Neuronal stem cell (in vitro differentiated cells): ENCODE measurements at regions not wholly inside any gene's neighbourhood (a gene's known extent, or its start where the extent isn't known, plus 50 kb on each side); places are given as distances from the start of the nearest gene placed in this dataset.
A peak's percentile ranks its signal among the peaks of the same experiment; 100 is the strongest.

ENCODE experiments used
- DNase-seq: peaks from one replicate; pipeline ENCODE4 v3.0.0-alpha.2; 2013; ENCODE audit warnings: low spot score
- H2AFZ ChIP-seq: one replicate; pipeline ENCODE4 v1.6.1; 2013; ENCODE audit warnings: mild to moderate bottlenecking, low read length, inconsistent platforms
- H2AK5ac ChIP-seq: 2 replicates; pipeline ENCODE4 v1.6.1; 2013; ENCODE audit warnings: low read depth, mild to moderate bottlenecking, inconsistent platforms, low read length, moderate library complexity, mixed read lengths
- H2BK120ac ChIP-seq: 2 replicates; pipeline ENCODE4 v1.6.1; 2013; ENCODE audit warnings: low read depth, mild to moderate bottlenecking, inconsistent platforms, low read length, moderate library complexity, mixed read lengths
- H2BK12ac ChIP-seq: one replicate; pipeline ENCODE4 v1.6.1; 2013; ENCODE audit warnings: low read length, inconsistent platforms
- H2BK15ac ChIP-seq: 2 replicates; pipeline ENCODE4 v1.6.1; 2013; ENCODE audit warnings: mild to moderate bottlenecking, low read length, inconsistent platforms, mixed read lengths
- H2BK5ac ChIP-seq: one replicate; pipeline ENCODE4 v1.6.1; 2013; ENCODE audit warnings: inconsistent platforms, mild to moderate bottlenecking, low read length, moderate library complexity
- H3K14ac ChIP-seq: one replicate; pipeline ENCODE4 v1.6.1; 2013; ENCODE audit warnings: low read length, inconsistent platforms
- H3K18ac ChIP-seq: 2 replicates; pipeline ENCODE4 v1.6.1; 2013; ENCODE audit warnings: low read length, inconsistent platforms
- H3K23ac ChIP-seq: 2 replicates; pipeline ENCODE4 v1.6.1; 2013; ENCODE audit warnings: low read depth, mild to moderate bottlenecking, mixed read lengths, low read length, inconsistent platforms; ENCODE audit not compliant: poor library complexity
- H3K27ac ChIP-seq: replicated peaks from 3 replicates; pipeline ENCODE4 v1.5.1; 2013; ENCODE audit warnings: low read length, inconsistent platforms
- H3K27me3 ChIP-seq, 3 experiments: 2 replicates each; pipeline ENCODE4 v1.6.1; 2013; ENCODE audit warnings: low read length in 3 of 3, mild to moderate bottlenecking in 2 of 3, inconsistent platforms in 1 of 3, low read depth in 1 of 3, mixed read lengths in 1 of 3, moderate library complexity in 1 of 3; ENCODE audit not compliant: control insufficient read depth in 3 of 3, insufficient read depth in 3 of 3
- H3K36me3 ChIP-seq, 2 donors: replicated peaks in 1 of 2; 2 replicates each; pipeline ENCODE4 v1.6.1; 2013; ENCODE audit warnings: low read length in 2 of 2; ENCODE audit not compliant: control insufficient read depth in 2 of 2, insufficient read depth in 2 of 2
- H3K4ac ChIP-seq: 2 replicates; pipeline ENCODE4 v1.6.1; 2013; ENCODE audit warnings: inconsistent platforms, mild to moderate bottlenecking, low read length, moderate library complexity
- H3K4me1 ChIP-seq, 2 donors: 1 replicate in 1 of 2; 2 replicates in 1 of 2; pipeline ENCODE4 v1.6.1; 2013; ENCODE audit warnings: low read length in 2 of 2, low read depth in 1 of 2; ENCODE audit not compliant: control insufficient read depth in 2 of 2, insufficient read depth in 1 of 2
- H3K4me2 ChIP-seq: one replicate; pipeline ENCODE4 v1.6.1; 2013; ENCODE audit warnings: mild to moderate bottlenecking, low read length, inconsistent platforms; ENCODE audit not compliant: insufficient read depth, poor library complexity, severe bottlenecking
- H3K4me3 ChIP-seq, 2 donors: 2 replicates each; pipeline ENCODE4 v1.5.1; 2013; ENCODE audit warnings: low read length in 2 of 2, mild to moderate bottlenecking in 2 of 2, inconsistent platforms in 1 of 2, moderate library complexity in 1 of 2
- H3K79me1 ChIP-seq: one replicate; pipeline ENCODE4 v1.6.1; 2013; ENCODE audit warnings: low read depth, mild to moderate bottlenecking, inconsistent platforms, low read length, moderate library complexity
- H3K9ac ChIP-seq: one replicate; pipeline ENCODE4 v1.6.1; 2013; ENCODE audit warnings: mild to moderate bottlenecking, low read depth, low read length, inconsistent platforms; ENCODE audit not compliant: poor library complexity
- H3K9me3 ChIP-seq, 2 donors: replicated peaks in 1 of 2; 2 replicates each; pipeline versions ENCODE3 to v1.6.1; 2013; ENCODE audit warnings: low read length in 2 of 2, mild to moderate bottlenecking in 2 of 2, inconsistent platforms in 1 of 2, low read depth in 1 of 2, mixed read lengths in 1 of 2, moderate library complexity in 1 of 2; ENCODE audit not compliant: control insufficient read depth in 2 of 2, insufficient read depth in 1 of 2
- H4K8ac ChIP-seq: one replicate; pipeline ENCODE4 v1.6.1; 2013; ENCODE audit warnings: low read depth, mild to moderate bottlenecking, inconsistent platforms, low read length, moderate library complexity
- H4K91ac ChIP-seq: one replicate; pipeline ENCODE4 v1.6.1; 2013; ENCODE audit warnings: low read length, low read depth, mild to moderate bottlenecking, inconsistent platforms; ENCODE audit not compliant: poor library complexity
- WGBS, 2 donors: extraction: QIAGEN DNeasy Blood & Tissue Kit; methylation state at CpG; one replicate each; pipeline ENCODE4 v1.1.7; 2013; ENCODE audit warnings: missing lambda C conversion rate in 2 of 2, mixed read lengths in 1 of 2; ENCODE audit not compliant: insufficient read length in 2 of 2, insufficient replicate concordance in 1 of 2; ENCODE audit errors: extremely low coverage in 2 of 2; 5-methylcytosine and 5-hydroxymethylcytosine counted together

DNA sequence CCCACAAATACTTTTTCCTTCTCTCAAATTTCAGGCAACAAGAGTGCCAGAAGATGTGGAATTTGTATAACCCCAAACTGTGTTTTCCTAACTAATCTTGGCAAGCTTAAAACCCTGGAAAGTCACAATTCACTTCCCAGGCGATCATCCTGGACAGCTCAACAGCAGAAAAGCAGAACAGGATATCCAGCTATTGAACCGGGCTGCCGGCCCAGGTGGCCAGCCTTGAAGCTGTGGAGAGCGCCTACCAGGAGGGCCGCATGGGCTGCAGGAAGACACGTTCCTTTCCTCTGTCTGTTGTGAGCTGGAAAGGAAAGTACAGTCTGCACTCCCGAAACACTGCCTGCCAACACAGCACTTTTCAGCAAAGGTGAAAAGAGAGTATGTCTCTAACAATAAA, 719.7 kb upstream of the MARCKS start:
- Histone ChIP-seq H3K4me2 (no peak overlapping the region), H3K36me3 (no peaks in the 10 kb centered on the region), H3K9ac (no peak overlapping the region), H3K27ac (no peak overlapping the region), H3K4ac (no peak overlapping the region), H2BK15ac (no peak overlapping the region), H3K9me3 (no peaks in the 10 kb centered on the region), H3K4me3 (no peak overlapping the region), H2AFZ (peak overlapping the region; percentile 78), H3K4me1 (no peaks in the 10 kb centered on the region), H4K8ac (no peak overlapping the region), H2BK12ac (peak overlapping the region; percentile 4), H3K79me1 (no peaks in the 10 kb centered on the region), H2BK120ac (no peak overlapping the region), H3K27me3 (no peaks in the 10 kb centered on the region), H3K18ac (peak overlapping the region; percentile 74), H4K91ac (no peak overlapping the region), H3K14ac (no peak overlapping the region), H2BK5ac (no peak overlapping the region), H3K23ac (no peak overlapping the region), H2AK5ac (no peak overlapping the region)
- WGBS, 2 donors = no CpG with 5 or more reads among the region's 7 CpGs
- DNase-seq = no peak

DNA sequence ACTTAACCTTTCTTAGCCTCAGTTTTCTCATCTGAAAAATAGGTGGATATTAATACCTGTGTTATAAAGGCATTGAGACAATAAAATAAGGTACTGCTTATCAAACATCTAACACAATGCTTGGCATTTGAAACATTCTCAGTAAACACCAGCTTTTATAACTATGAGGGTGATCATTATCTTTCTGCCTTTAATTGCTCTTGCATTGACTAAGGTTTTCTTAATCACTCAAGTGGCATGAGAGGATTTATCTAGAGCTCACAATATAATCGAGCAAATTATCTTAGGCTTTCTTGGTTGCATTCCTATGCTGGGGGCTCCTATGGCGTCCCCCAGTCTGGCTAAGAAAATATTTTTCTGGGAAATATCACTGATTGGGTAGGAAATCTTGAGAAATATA, 716.4 kb upstream of the MARCKS start:
- Histone ChIP-seq H2AK5ac (no peak overlapping the region), H2BK15ac (no peak overlapping the region), H3K4ac (no peak overlapping the region), H4K91ac (no peak overlapping the region), H3K9me3 (no peaks in the 10 kb centered on the region), H3K27ac (no peak overlapping the region), H3K4me3 (no peak overlapping the region), H2BK120ac (no peak overlapping the region), H3K27me3 (no peaks in the 10 kb centered on the region), H3K4me2 (no peak overlapping the region), H3K36me3 (no peaks in the 10 kb centered on the region), H3K14ac (no peak overlapping the region), H2BK5ac (no peak overlapping the region), H4K8ac (no peak overlapping the region), H3K23ac (no peak overlapping the region), H2AFZ (no peak overlapping the region), H2BK12ac (no peak overlapping the region), H3K79me1 (no peaks in the 10 kb centered on the region), H3K9ac (no peak overlapping the region), H3K4me1 (no peaks in the 10 kb centered on the region), H3K18ac (no peak overlapping the region)
- WGBS, 2 donors = no CpG with 5 or more reads among the region's 2 CpGs
- DNase-seq = no peak

DNA sequence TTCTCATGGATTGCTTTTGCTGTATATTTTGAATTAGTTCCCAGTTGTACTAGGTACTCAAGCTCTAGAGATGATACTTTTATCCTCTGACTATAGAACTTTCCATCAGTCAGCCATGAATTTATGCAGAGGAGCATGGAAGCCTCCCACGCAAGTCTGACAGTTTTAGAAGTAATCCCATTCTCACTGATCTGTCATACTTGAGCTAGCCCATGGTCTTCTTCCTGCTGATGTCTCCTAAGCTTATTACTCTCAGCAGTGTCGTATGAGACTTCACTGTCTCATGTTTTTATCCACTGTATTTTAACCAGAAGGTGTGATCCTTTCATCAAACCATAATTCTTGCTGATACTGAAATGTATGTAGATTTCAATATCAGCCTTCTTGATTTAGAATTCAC, 715.2 kb upstream of the MARCKS start:
- no peaks in the 10 kb centered on the region for H3K79me1 ChIP-seq
- no peak overlapping the region for H3K4me2 ChIP-seq
- H3K9me3 ChIP-seq = no peaks in the 10 kb centered on the region
- no peak overlapping the region for H3K4me3 ChIP-seq
- no peak overlapping the region for H3K14ac ChIP-seq
- no peak for DNase-seq
- no CpG with 5 or more reads among the region's 2 CpGs for WGBS, 2 donors
- H2BK120ac ChIP-seq = no peak overlapping the region
- H2AK5ac ChIP-seq = no peak overlapping the region
- no peak overlapping the region for H3K9ac ChIP-seq
- H3K27ac ChIP-seq = no peak overlapping the region
- H4K91ac ChIP-seq = no peak overlapping the region
- H3K27me3 ChIP-seq = no peaks in the 10 kb centered on the region
- H2BK12ac ChIP-seq = no peak overlapping the region
- H2BK15ac ChIP-seq = no peak overlapping the region
- H3K23ac ChIP-seq = no peak overlapping the region
- H3K18ac ChIP-seq = no peak overlapping the region
- no peak overlapping the region for H2BK5ac ChIP-seq
- H4K8ac ChIP-seq = no peak overlapping the region
- H3K4me1 ChIP-seq = no peaks in the 10 kb centered on the region
- no peak overlapping the region for H3K4ac ChIP-seq
- no peaks in the 10 kb centered on the region for H3K36me3 ChIP-seq
- peak overlapping the region; percentile 48 for H2AFZ ChIP-seq

DNA sequence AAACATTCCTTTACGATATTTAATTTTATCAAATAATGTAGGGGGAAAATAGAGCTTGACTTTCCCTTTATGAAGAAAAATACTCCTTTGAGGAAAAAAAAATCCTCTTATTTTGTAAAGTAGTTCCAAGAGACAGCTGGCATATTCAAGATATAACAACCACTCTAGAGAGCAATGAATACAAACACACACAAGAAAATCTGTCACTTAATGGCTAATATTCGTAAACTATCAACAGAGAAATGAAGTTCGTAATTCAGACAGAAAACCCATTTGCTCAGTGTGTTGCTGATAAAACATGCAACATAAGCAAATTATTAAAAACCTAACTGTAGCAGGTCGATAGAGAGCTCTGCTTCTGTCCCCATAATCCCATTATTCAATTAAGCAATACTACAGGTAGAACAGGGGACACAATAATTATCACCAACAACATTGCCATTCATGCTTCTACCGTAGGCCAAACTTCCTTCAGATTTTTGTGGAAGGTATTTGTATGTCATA, 714.4 kb upstream of the MARCKS start:
- Histone ChIP-seq H3K18ac (no peak overlapping the region), H3K9me3 (no peaks in the 10 kb centered on the region), H4K91ac (no peak overlapping the region), H3K4me3 (no peak overlapping the region), H3K27ac (no peak overlapping the region), H3K9ac (no peak overlapping the region), H2BK120ac (no peak overlapping the region), H3K4me2 (no peak overlapping the region), H4K8ac (no peak overlapping the region), H3K36me3 (no peaks in the 10 kb centered on the region), H3K27me3 (no peaks in the 10 kb centered on the region), H2AFZ (no peak overlapping the region), H2BK5ac (no peak overlapping the region), H2BK15ac (no peak overlapping the region), H3K4me1 (no peaks in the 10 kb centered on the region), H3K4ac (no peak overlapping the region), H2BK12ac (no peak overlapping the region), H3K79me1 (no peaks in the 10 kb centered on the region), H2AK5ac (no peak overlapping the region), H3K14ac (no peak overlapping the region), H3K23ac (no peak overlapping the region)
- DNase-seq = no peak
- no CpG with 5 or more reads among the region's 5 CpGs for WGBS, 2 donors
